VCaP (cell line): ENCODE measurements at regions not wholly inside any gene's neighbourhood (a gene's known extent, or its start where the extent isn't known, plus 50 kb on each side); places are given as distances from the start of the nearest gene placed in this dataset.

Experiments
- H3K27ac ChIP-seq: fragments of 450-650 bp; 2 replicates; pipeline ENCODE4 v1.5.1; 2017
- TF ChIP-seq, protein P1 (sequence below): fragments of 450-650 bp; conservative IDR thresholded peaks from 2 replicates; pipeline ENCODE4 v1.5.1; 2017; ENCODE audit warnings: mild to moderate bottlenecking, moderate library complexity

GRCh38 chrX:22674932-22675331, 324.8 kb upstream of the DDX53 start:
- H3K27ac ChIP-seq = no peak overlapping the region
- TF ChIP-seq, protein P1, sequence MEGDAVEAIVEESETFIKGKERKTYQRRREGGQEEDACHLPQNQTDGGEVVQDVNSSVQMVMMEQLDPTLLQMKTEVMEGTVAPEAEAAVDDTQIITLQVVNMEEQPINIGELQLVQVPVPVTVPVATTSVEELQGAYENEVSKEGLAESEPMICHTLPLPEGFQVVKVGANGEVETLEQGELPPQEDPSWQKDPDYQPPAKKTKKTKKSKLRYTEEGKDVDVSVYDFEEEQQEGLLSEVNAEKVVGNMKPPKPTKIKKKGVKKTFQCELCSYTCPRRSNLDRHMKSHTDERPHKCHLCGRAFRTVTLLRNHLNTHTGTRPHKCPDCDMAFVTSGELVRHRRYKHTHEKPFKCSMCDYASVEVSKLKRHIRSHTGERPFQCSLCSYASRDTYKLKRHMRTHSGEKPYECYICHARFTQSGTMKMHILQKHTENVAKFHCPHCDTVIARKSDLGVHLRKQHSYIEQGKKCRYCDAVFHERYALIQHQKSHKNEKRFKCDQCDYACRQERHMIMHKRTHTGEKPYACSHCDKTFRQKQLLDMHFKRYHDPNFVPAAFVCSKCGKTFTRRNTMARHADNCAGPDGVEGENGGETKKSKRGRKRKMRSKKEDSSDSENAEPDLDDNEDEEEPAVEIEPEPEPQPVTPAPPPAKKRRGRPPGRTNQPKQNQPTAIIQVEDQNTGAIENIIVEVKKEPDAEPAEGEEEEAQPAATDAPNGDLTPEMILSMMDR = no peak

DNA sequence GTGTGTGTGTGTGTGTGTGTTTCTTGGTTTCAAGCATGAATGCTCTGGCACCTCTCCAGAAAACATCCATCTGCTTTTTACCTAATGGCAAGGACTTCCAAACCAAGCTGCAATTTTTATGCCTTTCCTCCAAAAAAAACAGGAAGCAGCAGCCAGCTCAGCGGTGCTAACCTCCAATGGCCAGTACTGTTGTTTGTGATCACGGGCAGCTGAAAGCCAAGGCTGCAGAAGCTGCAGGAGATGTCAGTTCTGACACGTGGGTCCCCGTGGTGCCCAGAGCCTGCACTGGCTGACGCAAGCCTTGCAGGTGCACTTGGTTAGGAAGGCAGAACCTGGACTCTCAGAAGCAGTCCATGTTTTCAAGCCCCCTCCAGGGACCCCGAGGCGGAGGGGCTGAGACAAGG, 313.6 kb upstream of the DDX53 start:
- H3K27ac ChIP-seq = no peak overlapping the region
- TF ChIP-seq, protein P1 = no peak

GRCh38 chrX:22689290-22689689, 310.5 kb upstream of the DDX53 start:
- TF ChIP-seq, protein P1 = no peak
- no peak overlapping the region for H3K27ac ChIP-seq

DNA sequence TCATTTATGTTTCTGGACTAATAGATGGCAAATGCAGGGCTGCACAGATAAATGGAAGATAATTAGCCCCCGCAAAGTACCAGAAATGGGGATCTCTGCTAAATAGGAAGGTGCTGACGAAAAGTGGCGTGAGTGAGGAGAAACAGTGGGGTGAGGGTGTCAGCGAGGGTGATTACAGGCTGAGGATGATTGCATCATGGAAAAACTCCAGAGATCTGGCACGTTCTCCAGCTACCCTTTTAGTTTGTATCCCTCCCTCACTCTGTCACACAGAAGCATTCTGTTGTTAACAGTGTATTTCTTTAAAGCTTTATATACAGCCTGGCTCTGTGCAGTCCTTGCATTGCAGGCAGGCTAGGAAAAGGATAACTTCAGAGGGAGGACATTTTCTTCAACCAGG, 309.6 kb upstream of the DDX53 start:
- H3K27ac ChIP-seq = no peak overlapping the region
- TF ChIP-seq, protein P1 = no peak

DNA sequence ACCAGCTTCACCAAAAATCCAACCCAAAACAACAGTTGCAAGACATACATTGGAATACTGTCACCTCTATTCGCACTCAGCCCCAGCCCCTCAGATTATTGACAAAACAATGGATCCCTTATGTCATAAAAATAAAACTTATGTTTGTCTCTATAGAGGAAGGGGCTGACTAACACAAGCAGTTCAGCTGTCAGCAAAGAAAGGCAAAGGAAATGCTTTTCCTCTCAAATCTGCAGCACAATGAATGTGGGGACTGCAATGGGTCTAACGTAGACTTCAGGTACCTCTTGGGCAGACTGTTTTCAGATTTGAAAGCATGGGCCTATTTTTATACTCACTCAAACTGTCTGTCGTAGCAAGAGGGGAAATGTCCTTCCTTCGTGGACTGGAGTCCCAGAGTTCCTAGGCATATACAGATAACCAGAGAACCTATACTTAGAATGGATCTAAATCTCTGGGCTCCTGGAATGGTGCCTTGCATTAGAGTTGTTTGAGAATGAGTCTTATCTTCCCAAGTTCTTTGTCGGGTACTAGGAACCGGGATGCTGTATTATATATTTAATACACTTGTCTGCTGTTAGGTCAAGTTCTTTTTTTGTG, 307.7 kb upstream of the DDX53 start:
- TF ChIP-seq, protein P1 = no peak
- H3K27ac ChIP-seq = no peak overlapping the region

DNA sequence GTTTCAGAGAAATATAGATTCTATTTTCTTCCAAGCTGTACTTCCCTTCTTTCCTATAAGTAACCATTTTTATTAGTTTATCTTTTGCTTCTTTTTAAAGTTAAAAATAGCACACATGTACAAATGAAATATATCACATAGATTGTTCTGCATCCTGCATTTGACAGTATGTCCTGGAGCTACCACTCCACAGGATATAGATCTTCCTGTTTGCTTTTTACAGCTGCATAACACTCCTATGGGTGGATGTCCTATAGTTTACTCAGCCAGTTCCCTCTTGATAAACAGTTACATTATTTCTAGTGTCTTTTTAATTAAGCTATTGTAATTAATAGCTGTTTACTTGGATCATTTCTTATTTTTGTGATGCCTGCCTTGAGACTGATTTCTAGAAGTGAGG, 301.6 kb upstream of the DDX53 start:
- TF ChIP-seq, protein P1 = no peak

DNA sequence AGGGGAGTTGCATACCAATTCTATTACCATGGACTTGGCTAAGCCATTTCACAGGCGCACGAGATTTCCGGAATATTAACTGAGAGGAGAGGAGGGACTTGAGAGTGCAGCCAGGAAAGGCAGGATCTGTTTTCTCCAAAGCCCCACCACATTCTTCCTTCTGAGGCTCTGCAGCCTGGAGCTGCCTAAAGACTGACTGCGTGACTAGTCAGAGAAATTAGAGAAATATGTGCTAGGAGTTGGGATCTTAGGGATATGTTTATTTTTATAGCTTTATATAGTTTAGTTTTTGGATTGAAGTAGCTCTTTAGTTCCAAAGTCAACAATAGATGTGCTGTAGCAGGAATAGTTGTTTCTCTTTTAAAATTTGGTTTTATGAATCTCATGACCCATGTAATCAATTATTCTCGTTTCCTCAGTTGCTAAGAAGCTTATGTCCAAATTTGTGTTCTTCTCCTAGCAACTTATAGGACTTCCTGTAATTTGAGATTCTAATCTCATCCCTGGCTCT, 300.1 kb upstream of the DDX53 start:
- H3K27ac ChIP-seq = no peak overlapping the region
- TF ChIP-seq, protein P1 = no peak

More for the DNA sequence above, 301.6 kb upstream of the DDX53 start:
- H3K27ac ChIP-seq = no peak overlapping the region
